Esophagus muscularis mucosa (tissue), 4 donors: ENCODE measurements at regions not wholly inside any gene's neighbourhood (a gene's known extent, or its start where the extent isn't known, plus 50 kb on each side); places are given as distances from the start of the nearest gene placed in this dataset.

Experiments
- DNase-seq: peaks from one replicate; pipeline ENCODE4 v3.0.0-alpha.2; 2017; ENCODE audit errors: extremely low spot score
- H3K27ac ChIP-seq, 4 donors: fragments of 200-600 bp; sonication (generic); replicated peaks in 1 of 4; 1 replicate in 3 of 4; 2 replicates in 1 of 4; pipeline ENCODE4 v1.5.1; 2016 to 2019; ENCODE audit warnings: mild to moderate bottlenecking in 1 of 4
- H3K27me3 ChIP-seq, 4 donors: fragments of 200-600 bp; sonication (generic); one replicate each; pipeline versions ENCODE4 v1.5.1 to v1.6.0; 2016 to 2019
- H3K36me3 ChIP-seq, 4 donors: fragments of 200-600 bp; sonication (generic); one replicate each; pipeline ENCODE4 v1.5.1; 2016 to 2019
- H3K4me1 ChIP-seq, 4 donors: fragments of 200-600 bp; sonication (generic); one replicate each; pipeline ENCODE4 v1.5.1; 2016 to 2019
- H3K4me3 ChIP-seq, 4 donors: fragments of 200-600 bp; sonication (generic); 1 replicate in 2 of 4; 2 replicates in 2 of 4; pipeline ENCODE4 v1.5.1; 2016 to 2019; ENCODE audit warnings: mild to moderate bottlenecking in 4 of 4, moderate library complexity in 1 of 4
- H3K9me3 ChIP-seq, 4 donors: fragments of 200-600 bp; sonication (generic); 1 replicate in 3 of 4; 2 replicates in 1 of 4; pipeline ENCODE4 v1.5.1; 2016 to 2019
- CTCF ChIP-seq, 3 experiments: fragments of 200-600 bp in 2 of 3; fragments of 450-650 bp in 1 of 3; sonication (generic) in 2 of 3; IDR thresholded peaks; one replicate each; pipeline ENCODE4 v1.5.1; 2017 to 2019; ENCODE audit warnings: antibody characterized with exemption in 3 of 3, mild to moderate bottlenecking in 2 of 3, moderate library complexity in 1 of 3
- EP300 ChIP-seq: sonication (generic); formaldehyde crosslinking; IDR thresholded peaks from one replicate; pipeline ENCODE4 v1.6.1; 2017; ENCODE audit warnings: antibody characterized with exemption
- POLR2A ChIP-seq: fragments of 450-650 bp; IDR thresholded peaks from one replicate; pipeline ENCODE4 v1.6.1; 2017; ENCODE audit warnings: antibody characterized with exemption, moderate library complexity, mild to moderate bottlenecking, low read depth
- POLR2AphosphoS5 ChIP-seq, 2 donors: sonication (generic); formaldehyde crosslinking; IDR thresholded peaks; one replicate each; pipeline ENCODE4 v1.6.1; 2017; ENCODE audit warnings: antibody characterized with exemption in 2 of 2
- WGBS: methylation state at CpG from one replicate; pipeline ENCODE4 v1.1.5; 2018; 5-methylcytosine and 5-hydroxymethylcytosine counted together
- intact Hi-C: fragments of 100-400 bp; cut with DNase I; formaldehyde crosslinking; loops from one replicate; pipeline ENCODE4 v1.15.1; 2023

DNA sequence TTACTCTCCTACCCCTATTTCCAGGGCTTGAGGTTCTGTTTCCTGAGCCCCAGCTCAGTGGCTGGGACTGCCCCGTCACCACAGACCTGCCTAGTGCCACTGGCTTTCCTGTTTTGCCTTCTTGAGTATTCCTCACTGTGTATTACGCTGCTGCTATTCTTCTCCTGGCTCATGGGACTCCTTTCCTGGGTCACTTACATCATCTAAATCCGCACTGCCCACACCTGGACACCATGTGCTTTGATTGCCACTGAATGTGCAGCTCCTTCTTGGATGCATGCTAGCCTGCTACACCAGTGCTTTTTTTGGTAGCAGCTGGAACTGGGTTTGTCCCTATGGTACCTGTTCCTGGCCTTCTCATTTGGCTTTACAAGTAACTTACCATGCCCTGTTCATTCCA lies 96.6 kb upstream of the PTPRM start:
- Histone ChIP-seq H3K27ac (no peak overlapping the region), H3K36me3 (no peaks in the 10 kb centered on the region), H3K27me3 (no peaks in the 10 kb centered on the region), H3K4me3 (no peak overlapping the region), H3K4me1 (peaks cover 12 to 26% (median 19%) of the 10 kb centered on the region in 4 donors), H3K9me3 (no peaks in the 10 kb centered on the region)
- no peak for DNase-seq
- WGBS, result 84% methylated on average over 3 of the region's 3 CpGs
- intact Hi-C loops, result no loop called here
- TF ChIP-seq POLR2A (no peak), CTCF (IDR thresholded peaks at IDR 0.05) (no peak), POLR2AphosphoS5 (IDR thresholded peaks at IDR 0.05) (no peak), EP300 (no peak)

DNA sequence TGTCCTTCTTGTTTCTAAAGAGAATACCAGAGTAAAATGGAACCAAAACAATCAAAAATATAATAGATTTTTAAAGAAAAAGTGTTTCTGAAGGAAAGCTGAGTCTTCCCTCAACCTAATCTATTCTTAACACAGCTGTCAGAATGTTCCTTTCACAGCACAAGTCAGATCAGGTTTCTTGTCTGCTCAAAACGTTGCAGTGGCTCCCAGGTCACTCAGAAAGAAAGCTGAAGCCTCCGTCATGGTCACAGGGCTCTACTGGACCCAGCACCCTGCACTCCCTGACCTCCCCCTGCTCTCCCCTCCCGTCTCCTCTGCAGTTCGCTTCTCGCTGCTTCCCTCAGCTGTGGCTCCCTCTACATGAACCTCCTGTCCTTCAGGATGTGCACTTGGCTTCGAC lies 90.7 kb upstream of the PTPRM start:
- H3K36me3 ChIP-seq, result no peaks in the 10 kb centered on the region
- 70% methylated on average over 6 of the region's 6 CpGs for WGBS
- no peak for DNase-seq
- intact Hi-C loops, result no loop called here
- no peaks in the 10 kb centered on the region for H3K9me3 ChIP-seq
- H3K27me3 ChIP-seq, result no peaks in the 10 kb centered on the region
- H3K27ac ChIP-seq, result no peak overlapping the region
- H3K4me3 ChIP-seq, result no peak overlapping the region
- peaks cover 0 to 11% (median 6%) of the 10 kb centered on the region in 4 donors for H3K4me1 ChIP-seq
- TF ChIP-seq POLR2A, result no peak
- TF ChIP-seq POLR2AphosphoS5 (IDR thresholded peaks at IDR 0.05), result no peak
- no peak for TF ChIP-seq EP300
- no peak for TF ChIP-seq CTCF (IDR thresholded peaks at IDR 0.05)

DNA sequence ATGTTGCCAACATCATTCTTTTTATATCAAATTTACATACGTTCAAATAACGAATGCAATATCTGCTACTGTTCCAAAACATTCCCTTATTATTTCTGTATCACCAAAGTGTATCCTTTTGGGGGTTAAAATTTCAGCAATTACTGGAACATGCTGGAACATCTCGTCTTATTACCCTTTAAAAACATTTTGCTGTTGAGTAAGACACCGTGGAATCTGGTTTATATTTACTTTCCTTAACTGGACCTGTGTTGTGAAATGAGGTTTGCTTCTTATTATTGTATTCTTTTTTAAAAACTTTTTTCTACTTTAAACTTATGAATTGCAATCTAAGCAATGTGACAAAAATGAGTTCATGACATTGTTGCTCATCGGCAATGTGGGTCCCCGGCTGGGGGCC lies 87.4 kb upstream of the PTPRM start:
- Histone ChIP-seq H3K27ac (peak overlapping the region in 1 of 4 donors; percentile 49), H3K4me1 (peaks cover 0 to 16% (median 7%) of the 10 kb centered on the region in 4 donors), H3K9me3 (no peaks in the 10 kb centered on the region), H3K27me3 (no peaks in the 10 kb centered on the region), H3K36me3 (no peaks in the 10 kb centered on the region), H3K4me3 (no peak overlapping the region)
- 72% methylated on average over 6 of the region's 6 CpGs for WGBS
- DNase-seq, result no peak
- intact Hi-C loops, result no loop called here
- TF ChIP-seq POLR2AphosphoS5 (IDR thresholded peaks at IDR 0.05) (peak in 1 of 2 donors; percentile 65), EP300 (no peak)

GRCh38 chr18:7480879-7481278 lies 86.2 kb upstream of the PTPRM start:
- peaks cover 0 to 16% (median 7%) of the 10 kb centered on the region in 4 donors for H3K4me1 ChIP-seq
- no peaks in the 10 kb centered on the region for H3K9me3 ChIP-seq
- no peak overlapping the region for H3K27ac ChIP-seq
- H3K27me3 ChIP-seq, result no peaks in the 10 kb centered on the region
- no peaks in the 10 kb centered on the region for H3K36me3 ChIP-seq
- no peak for TF ChIP-seq EP300
- no peak for TF ChIP-seq CTCF (IDR thresholded peaks at IDR 0.05)
- TF ChIP-seq POLR2A, result no peak
- no peak for TF ChIP-seq POLR2AphosphoS5 (IDR thresholded peaks at IDR 0.05)
- intact Hi-C loops, result no loop called here
- no peak for DNase-seq
- H3K4me3 ChIP-seq, result no peak overlapping the region
- WGBS, result 90% methylated on average over 7 of the region's 7 CpGs

DNA sequence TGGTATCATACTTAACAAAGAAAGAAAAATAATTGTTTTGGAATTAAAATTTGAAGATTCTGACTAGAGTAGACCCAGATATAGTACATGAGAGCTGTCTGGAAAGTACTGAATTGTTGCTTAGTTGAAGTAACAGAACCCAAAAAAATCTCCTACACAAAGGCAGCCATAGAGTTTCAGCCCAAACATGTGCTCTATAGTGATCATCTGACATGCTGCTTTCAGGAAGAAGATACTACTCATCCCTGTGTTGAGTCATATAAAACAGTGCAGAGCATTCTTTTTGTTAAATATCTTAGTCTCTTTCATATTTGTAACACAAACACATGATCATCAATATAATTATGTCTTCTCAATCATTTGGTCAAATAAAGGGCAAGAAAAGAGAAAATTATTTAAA lies 84.8 kb upstream of the PTPRM start:
- H3K9me3 ChIP-seq, result no peaks in the 10 kb centered on the region
- no peak overlapping the region for H3K4me3 ChIP-seq
- H3K27ac ChIP-seq, result no peak overlapping the region
- no peaks in the 10 kb centered on the region for H3K27me3 ChIP-seq
- no peak for TF ChIP-seq CTCF (IDR thresholded peaks at IDR 0.05)
- no peak for TF ChIP-seq EP300
- TF ChIP-seq POLR2A, result no peak
- TF ChIP-seq POLR2AphosphoS5 (IDR thresholded peaks at IDR 0.05), result no peak
- intact Hi-C loops, result no loop called here
- H3K4me1 ChIP-seq, result peaks cover 0 to 16% (median 7%) of the 10 kb centered on the region in 4 donors
- H3K36me3 ChIP-seq, result no peaks in the 10 kb centered on the region
- no peak for DNase-seq
